DMS53 treated with DMSO at 0.1 percent for 48 hours (cell line): ENCODE measurements at regions not wholly inside any gene's neighbourhood (a gene's known extent, or its start where the extent isn't known, plus 50 kb on each side); places are given as distances from the start of the nearest gene placed in this dataset.

Experiments
- DNase-seq: peaks from one replicate; lab custom pipeline; 2025; ENCODE audit not compliant: unreplicated experiment; lab: John Stamatoyannopoulos, UW

- peak; percentile 75 for DNase-seq
Observed at GRCh38 chr1:108016451-108016920, 51.5 kb upstream of the VAV3 start.
